ENCODE measurements at regions not wholly inside any gene's neighbourhood (a gene's known extent, or its start where the extent isn't known, plus 50 kb on each side); places are given as distances from the start of the nearest gene placed in this dataset.

- no peak overlapping the region for H3K4me3 ChIP-seq (ENCODE audit: low read depth, low read length)
- DNase-seq (ENCODE audit: low read depth): no peak
- TF ChIP-seq, protein P1, sequence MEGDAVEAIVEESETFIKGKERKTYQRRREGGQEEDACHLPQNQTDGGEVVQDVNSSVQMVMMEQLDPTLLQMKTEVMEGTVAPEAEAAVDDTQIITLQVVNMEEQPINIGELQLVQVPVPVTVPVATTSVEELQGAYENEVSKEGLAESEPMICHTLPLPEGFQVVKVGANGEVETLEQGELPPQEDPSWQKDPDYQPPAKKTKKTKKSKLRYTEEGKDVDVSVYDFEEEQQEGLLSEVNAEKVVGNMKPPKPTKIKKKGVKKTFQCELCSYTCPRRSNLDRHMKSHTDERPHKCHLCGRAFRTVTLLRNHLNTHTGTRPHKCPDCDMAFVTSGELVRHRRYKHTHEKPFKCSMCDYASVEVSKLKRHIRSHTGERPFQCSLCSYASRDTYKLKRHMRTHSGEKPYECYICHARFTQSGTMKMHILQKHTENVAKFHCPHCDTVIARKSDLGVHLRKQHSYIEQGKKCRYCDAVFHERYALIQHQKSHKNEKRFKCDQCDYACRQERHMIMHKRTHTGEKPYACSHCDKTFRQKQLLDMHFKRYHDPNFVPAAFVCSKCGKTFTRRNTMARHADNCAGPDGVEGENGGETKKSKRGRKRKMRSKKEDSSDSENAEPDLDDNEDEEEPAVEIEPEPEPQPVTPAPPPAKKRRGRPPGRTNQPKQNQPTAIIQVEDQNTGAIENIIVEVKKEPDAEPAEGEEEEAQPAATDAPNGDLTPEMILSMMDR (conservative IDR thresholded peaks at IDR 0.05; ENCODE audit: low read depth, low read length): no peak
Measured at GRCh38 chr12:124194264-124194892, 100.5 kb upstream of the RFLNA start.

GRCh38 chr12:124194893-124195566 lies 99.9 kb upstream of the RFLNA start:
- H3K4me3 ChIP-seq (ENCODE audit: low read depth, low read length): no peak overlapping the region
- TF ChIP-seq, protein P1 (conservative IDR thresholded peaks at IDR 0.05; ENCODE audit: low read depth, low read length): no peak
- DNase-seq (ENCODE audit: low read depth): no peak

DNA sequence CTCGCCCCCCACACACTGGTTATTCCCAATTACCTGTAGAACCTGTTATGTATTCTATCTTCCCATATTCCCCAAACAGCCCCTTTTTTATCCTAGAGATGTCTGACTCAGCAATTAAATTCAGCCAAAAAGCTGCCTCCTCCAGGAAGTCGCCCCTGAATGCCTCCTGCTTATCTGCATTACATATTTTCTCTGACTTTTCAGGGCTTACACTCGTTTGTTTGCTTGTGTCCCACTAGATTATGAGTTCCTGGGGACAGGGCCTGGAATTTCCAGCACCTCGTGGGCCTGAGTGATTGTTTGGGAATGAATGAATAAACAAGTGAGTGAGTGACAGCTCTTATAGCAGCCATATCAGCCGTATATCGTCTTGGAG lies 99.3 kb upstream of the RFLNA start:
- no peak for DNase-seq (ENCODE audit: low read depth)
- H3K4me3 ChIP-seq (ENCODE audit: low read depth, low read length): no peak overlapping the region
- TF ChIP-seq, protein P1 (conservative IDR thresholded peaks at IDR 0.05; ENCODE audit: low read depth, low read length): no peak

DNA sequence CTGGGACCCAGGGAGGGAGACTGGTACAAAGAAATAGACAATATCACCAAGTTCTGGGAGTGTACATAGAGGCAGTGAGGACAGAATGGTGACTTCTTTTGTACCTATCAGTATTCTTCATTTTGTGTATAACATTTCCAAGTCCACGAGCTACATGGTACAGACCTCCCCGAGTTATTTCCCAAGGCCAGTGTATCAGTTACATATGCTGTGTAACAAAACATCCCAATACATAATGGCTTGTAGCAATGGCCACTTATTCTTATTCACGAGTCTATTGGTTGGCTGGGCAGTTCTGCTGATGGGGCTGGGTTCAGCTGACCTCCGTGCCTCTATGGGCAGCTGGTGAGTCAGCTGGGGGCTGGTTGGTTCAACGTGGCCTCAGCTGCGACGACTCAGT lies 98.7 kb upstream of the RFLNA start:
- TF ChIP-seq, protein P1 (conservative IDR thresholded peaks at IDR 0.05; ENCODE audit: low read depth, low read length): no peak
- no peak overlapping the region for H3K4me3 ChIP-seq (ENCODE audit: low read depth, low read length)
- no peak for DNase-seq (ENCODE audit: low read depth)

- TF ChIP-seq, protein P1 (conservative IDR thresholded peaks at IDR 0.05; ENCODE audit: low read depth, low read length): no peak
- H3K4me3 ChIP-seq (ENCODE audit: low read depth, low read length): no peak overlapping the region
- DNase-seq (ENCODE audit: low read depth): no peak
Measured at GRCh38 chr12:124201248-124201647, 93.6 kb upstream of the RFLNA start.

- TF ChIP-seq, protein P1 (conservative IDR thresholded peaks at IDR 0.05; ENCODE audit: low read depth, low read length): no peak
- DNase-seq (ENCODE audit: low read depth): no peak
- H3K4me3 ChIP-seq (ENCODE audit: low read depth, low read length): no peak overlapping the region
Measured at GRCh38 chr12:124203176-124203575, 91.7 kb upstream of the RFLNA start.

- no peak for DNase-seq (ENCODE audit: low read depth)
- H3K4me3 ChIP-seq (ENCODE audit: low read depth, low read length): no peak overlapping the region
- TF ChIP-seq, protein P1 (conservative IDR thresholded peaks at IDR 0.05; ENCODE audit: low read depth, low read length): no peak
Measured at GRCh38 chr12:124205405-124205804, 89.5 kb upstream of the RFLNA start.

Data from epithelial cell of proximal tubule (primary cell).